SK-N-SH treated with all-trans-retinoic acid at 6 μM for 48 hours (cell line): ENCODE measurements at regions not wholly inside any gene's neighbourhood (a gene's known extent, or its start where the extent isn't known, plus 50 kb on each side); places are given as distances from the start of the nearest gene placed in this dataset.

Experiments
- RARB ChIP-seq: fragments of 250-450 bp; sonication (Bioruptor Pico); IDR thresholded peaks from 2 replicates; pipeline ENCODE4 v1.8.0; 2021; ENCODE audit warnings: mild to moderate bottlenecking, moderate library complexity
- TOX ChIP-seq: fragments of 250-450 bp; sonication (Bioruptor Pico); IDR thresholded peaks from 2 replicates; pipeline ENCODE4 v1.8.0; 2021; ENCODE audit warnings: mild to moderate bottlenecking, moderate library complexity, borderline replicate concordance
- ZFP3 ChIP-seq: fragments of 250-450 bp; sonication (Bioruptor Pico); IDR thresholded peaks from 2 replicates; pipeline ENCODE4 v1.5.0; 2020; ENCODE audit warnings: mild to moderate bottlenecking, moderate library complexity
- TF ChIP-seq, protein P1 (sequence below): fragments of 250-450 bp; sonication (Bioruptor Pico); IDR thresholded peaks from 2 replicates; pipeline ENCODE4 v1.5.1; 2021; ENCODE audit warnings: mild to moderate bottlenecking, moderate library complexity

DNA sequence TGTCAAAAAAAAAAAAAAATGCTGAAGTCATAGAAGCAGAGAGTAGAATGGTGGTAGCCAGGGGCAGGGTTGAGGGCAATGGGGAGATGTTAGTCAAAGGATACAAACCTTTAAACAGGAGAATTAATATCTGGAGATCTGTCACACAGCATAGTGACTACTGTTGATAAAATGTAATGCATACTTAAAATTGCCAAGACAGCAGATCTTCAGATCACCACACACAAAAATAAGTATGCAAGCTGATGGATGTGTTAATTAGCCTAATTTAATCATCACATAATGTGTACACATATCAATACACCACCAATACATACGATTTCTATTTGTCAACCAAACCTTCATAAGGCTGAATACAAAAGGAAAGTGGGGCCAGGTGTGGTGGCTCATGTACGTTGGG is 83.5 kb upstream of the PHACTR3 start:
- no peak for TF ChIP-seq RARB
- TF ChIP-seq, protein P1, sequence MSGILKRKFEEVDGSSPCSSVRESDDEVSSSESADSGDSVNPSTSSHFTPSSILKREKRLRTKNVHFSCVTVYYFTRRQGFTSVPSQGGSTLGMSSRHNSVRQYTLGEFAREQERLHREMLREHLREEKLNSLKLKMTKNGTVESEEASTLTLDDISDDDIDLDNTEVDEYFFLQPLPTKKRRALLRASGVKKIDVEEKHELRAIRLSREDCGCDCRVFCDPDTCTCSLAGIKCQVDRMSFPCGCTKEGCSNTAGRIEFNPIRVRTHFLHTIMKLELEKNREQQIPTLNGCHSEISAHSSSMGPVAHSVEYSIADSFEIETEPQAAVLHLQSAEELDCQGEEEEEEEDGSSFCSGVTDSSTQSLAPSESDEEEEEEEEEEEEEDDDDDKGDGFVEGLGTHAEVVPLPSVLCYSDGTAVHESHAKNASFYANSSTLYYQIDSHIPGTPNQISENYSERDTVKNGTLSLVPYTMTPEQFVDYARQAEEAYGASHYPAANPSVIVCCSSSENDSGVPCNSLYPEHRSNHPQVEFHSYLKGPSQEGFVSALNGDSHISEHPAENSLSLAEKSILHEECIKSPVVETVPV (CRISPR knock-in tag), result no peak
- no peak for TF ChIP-seq TOX (CRISPR knock-in tag)
- no peak for TF ChIP-seq ZFP3 (CRISPR knock-in tag)
